ENCODE measurements at regions not wholly inside any gene's neighbourhood (a gene's known extent, or its start where the extent isn't known, plus 50 kb on each side); places are given as distances from the start of the nearest gene placed in this dataset.

GRCh38 chr4:117466388-117466787 lies 381.0 kb upstream of the TRAM1L1 start:
- Histone ChIP-seq H3K9me3 (ENCODE audit: insufficient read depth, low read depth, low read length) (no peaks in the 10 kb centered on the region), H3K4me3 (ENCODE audit: low read length, poor library complexity, severe bottlenecking) (no peak overlapping the region), H3K9ac (ENCODE audit: low read depth, low read length, poor library complexity, severe bottlenecking) (no peak overlapping the region), H3K4me2 (ENCODE audit: low read depth, low read length, poor library complexity, severe bottlenecking) (no peak overlapping the region), H2AFZ (ENCODE audit: low read length) (no peak overlapping the region), H4K20me1 (ENCODE audit: insufficient read depth, low read length, poor library complexity, severe bottlenecking) (no peaks in the 10 kb centered on the region), H3K79me2 (ENCODE audit: insufficient read depth, low read length) (no peaks in the 10 kb centered on the region), H3K27me3 (ENCODE audit: insufficient read depth, low read length, poor library complexity, severe bottlenecking) (no peaks in the 10 kb centered on the region), H3F3A (ENCODE audit: low read depth) (no peaks in the 10 kb centered on the region), H3K4me1 (ENCODE audit: insufficient read depth, low read length, poor library complexity, severe bottlenecking) (peaks cover 11% of the 10 kb centered on the region), H3K9me2 (replicated peaks; ENCODE audit: low read depth, low read length) (no peaks in the 10 kb centered on the region), H3K36me3 (ENCODE audit: insufficient read depth, low read length) (no peaks in the 10 kb centered on the region)
- TF ChIP-seq, protein P1, sequence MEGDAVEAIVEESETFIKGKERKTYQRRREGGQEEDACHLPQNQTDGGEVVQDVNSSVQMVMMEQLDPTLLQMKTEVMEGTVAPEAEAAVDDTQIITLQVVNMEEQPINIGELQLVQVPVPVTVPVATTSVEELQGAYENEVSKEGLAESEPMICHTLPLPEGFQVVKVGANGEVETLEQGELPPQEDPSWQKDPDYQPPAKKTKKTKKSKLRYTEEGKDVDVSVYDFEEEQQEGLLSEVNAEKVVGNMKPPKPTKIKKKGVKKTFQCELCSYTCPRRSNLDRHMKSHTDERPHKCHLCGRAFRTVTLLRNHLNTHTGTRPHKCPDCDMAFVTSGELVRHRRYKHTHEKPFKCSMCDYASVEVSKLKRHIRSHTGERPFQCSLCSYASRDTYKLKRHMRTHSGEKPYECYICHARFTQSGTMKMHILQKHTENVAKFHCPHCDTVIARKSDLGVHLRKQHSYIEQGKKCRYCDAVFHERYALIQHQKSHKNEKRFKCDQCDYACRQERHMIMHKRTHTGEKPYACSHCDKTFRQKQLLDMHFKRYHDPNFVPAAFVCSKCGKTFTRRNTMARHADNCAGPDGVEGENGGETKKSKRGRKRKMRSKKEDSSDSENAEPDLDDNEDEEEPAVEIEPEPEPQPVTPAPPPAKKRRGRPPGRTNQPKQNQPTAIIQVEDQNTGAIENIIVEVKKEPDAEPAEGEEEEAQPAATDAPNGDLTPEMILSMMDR (conservative IDR thresholded peaks at IDR 0.05; ENCODE audit: low read length), result no peak
- TF ChIP-seq EZH2phosphoT487 (IDR thresholded peaks at IDR 0.05; ENCODE audit: borderline replicate concordance), result no peak

DNA sequence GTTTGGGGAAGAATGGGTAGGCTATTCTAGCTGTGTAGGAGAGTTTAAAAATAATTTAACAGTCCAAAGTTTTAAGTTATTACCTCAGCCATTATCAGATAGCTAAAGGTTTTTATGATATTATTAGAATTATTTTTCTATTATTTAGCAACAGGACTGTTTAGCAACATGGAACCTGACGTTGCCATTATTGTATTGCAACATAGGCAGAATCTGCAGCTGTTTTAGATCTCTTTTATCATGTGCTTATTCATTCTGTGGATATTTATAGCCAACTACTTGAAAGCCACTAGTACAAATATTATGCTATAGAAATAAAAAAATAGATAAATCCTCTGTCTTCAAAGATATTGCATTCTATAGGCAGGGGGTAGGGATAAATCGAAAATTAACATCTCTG lies 382.0 kb upstream of the TRAM1L1 start:
- no peak overlapping the region for H3K4me3 ChIP-seq (ENCODE audit: low read length, poor library complexity, severe bottlenecking)
- H3K9me2 ChIP-seq (replicated peaks; ENCODE audit: low read depth, low read length), result no peaks in the 10 kb centered on the region
- no peaks in the 10 kb centered on the region for H3K36me3 ChIP-seq (ENCODE audit: insufficient read depth, low read length)
- H3K79me2 ChIP-seq (ENCODE audit: insufficient read depth, low read length), result no peaks in the 10 kb centered on the region
- no peaks in the 10 kb centered on the region for H4K20me1 ChIP-seq (ENCODE audit: insufficient read depth, low read length, poor library complexity, severe bottlenecking)
- no peak overlapping the region for H3K4me2 ChIP-seq (ENCODE audit: low read depth, low read length, poor library complexity, severe bottlenecking)
- no peak overlapping the region for H2AFZ ChIP-seq (ENCODE audit: low read length)
- H3F3A ChIP-seq (ENCODE audit: low read depth), result no peaks in the 10 kb centered on the region
- no peak overlapping the region for H3K9ac ChIP-seq (ENCODE audit: low read depth, low read length, poor library complexity, severe bottlenecking)
- TF ChIP-seq, protein P1 (conservative IDR thresholded peaks at IDR 0.05; ENCODE audit: low read length), result no peak
- TF ChIP-seq EZH2phosphoT487 (IDR thresholded peaks at IDR 0.05; ENCODE audit: borderline replicate concordance), result no peak
- no peaks in the 10 kb centered on the region for H3K27me3 ChIP-seq (ENCODE audit: insufficient read depth, low read length, poor library complexity, severe bottlenecking)
- H3K9me3 ChIP-seq (ENCODE audit: insufficient read depth, low read depth, low read length), result no peaks in the 10 kb centered on the region
- H3K4me1 ChIP-seq (ENCODE audit: insufficient read depth, low read length, poor library complexity, severe bottlenecking), result peaks cover 11% of the 10 kb centered on the region

DNA sequence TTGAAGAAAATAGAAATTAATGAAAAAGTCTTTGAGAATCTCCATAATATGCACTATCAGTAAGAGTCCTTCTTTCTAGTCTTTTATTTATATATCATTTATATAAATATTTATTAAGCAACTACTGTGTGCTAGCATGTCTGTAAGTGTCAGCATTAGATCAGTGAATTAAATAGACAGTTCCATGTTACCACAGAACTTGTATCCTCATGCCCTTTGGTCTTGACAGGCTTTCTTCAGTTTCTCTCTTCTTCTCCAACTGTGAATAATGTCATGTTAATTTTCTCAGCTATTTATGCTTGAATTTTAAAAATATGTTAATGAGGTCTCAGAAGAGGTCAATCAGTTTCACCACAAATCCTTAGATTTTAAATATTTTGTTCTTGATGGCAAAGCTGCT lies 389.6 kb upstream of the TRAM1L1 start:
- Histone ChIP-seq H3K4me1 (ENCODE audit: insufficient read depth, low read length, poor library complexity, severe bottlenecking) (peaks cover 11% of the 10 kb centered on the region), H3K4me2 (ENCODE audit: low read depth, low read length, poor library complexity, severe bottlenecking) (no peak overlapping the region), H3K9me3 (ENCODE audit: insufficient read depth, low read depth, low read length) (no peaks in the 10 kb centered on the region), H3K27me3 (ENCODE audit: insufficient read depth, low read length, poor library complexity, severe bottlenecking) (no peaks in the 10 kb centered on the region), H3K9me2 (replicated peaks; ENCODE audit: low read depth, low read length) (no peaks in the 10 kb centered on the region), H3K9ac (ENCODE audit: low read depth, low read length, poor library complexity, severe bottlenecking) (no peak overlapping the region), H2AFZ (ENCODE audit: low read length) (peak overlapping the region; percentile 30; the same call in 1 of the 2 replicates), H3K36me3 (ENCODE audit: insufficient read depth, low read length) (no peaks in the 10 kb centered on the region), H4K20me1 (ENCODE audit: insufficient read depth, low read length, poor library complexity, severe bottlenecking) (no peaks in the 10 kb centered on the region), H3F3A (ENCODE audit: low read depth) (no peaks in the 10 kb centered on the region), H3K4me3 (ENCODE audit: low read length, poor library complexity, severe bottlenecking) (no peak overlapping the region), H3K79me2 (ENCODE audit: insufficient read depth, low read length) (no peaks in the 10 kb centered on the region)
- no peak for TF ChIP-seq EZH2phosphoT487 (IDR thresholded peaks at IDR 0.05; ENCODE audit: borderline replicate concordance)
- TF ChIP-seq, protein P1 (conservative IDR thresholded peaks at IDR 0.05; ENCODE audit: low read length), result no peak
